Thymus (tissue), 11 donors: ENCODE measurements at regions not wholly inside any gene's neighbourhood (a gene's known extent, or its start where the extent isn't known, plus 50 kb on each side); places are given as distances from the start of the nearest gene placed in this dataset.

Experiments used
- DNase-seq, 9 donors: peaks; one replicate each; pipeline ENCODE4 v3.0.0-alpha.2; 2013; ENCODE audit warnings: low spot score in 9 of 9, low read depth in 6 of 9, missing footprints in 1 of 9
- H3K27ac ChIP-seq, 2 donors: one replicate each; pipeline ENCODE4 v1.5.1; 2013; ENCODE audit warnings: control low read depth in 1 of 2, low read depth in 1 of 2, low read length in 1 of 2, mild to moderate bottlenecking in 1 of 2, moderate library complexity in 1 of 2
- H3K27me3 ChIP-seq, 2 donors: one replicate each; pipeline ENCODE4 v1.5.1; 2013; ENCODE audit warnings: low read length in 1 of 2; ENCODE audit not compliant: control insufficient read depth in 2 of 2, insufficient read depth in 1 of 2
- H3K36me3 ChIP-seq, 2 donors: one replicate each; pipeline ENCODE4 v1.5.1; 2013; ENCODE audit warnings: low read length in 1 of 2, mild to moderate bottlenecking in 1 of 2, moderate library complexity in 1 of 2; ENCODE audit not compliant: control insufficient read depth in 2 of 2, insufficient read depth in 2 of 2
- H3K4me1 ChIP-seq, 2 donors: one replicate each; pipeline ENCODE4 v1.5.1; 2013; ENCODE audit warnings: low read length in 2 of 2; ENCODE audit not compliant: control insufficient read depth in 2 of 2, insufficient read depth in 2 of 2
- H3K4me3 ChIP-seq, 2 donors: one replicate each; pipeline ENCODE4 v1.5.1; 2013; ENCODE audit warnings: low read length in 2 of 2, control low read depth in 1 of 2, mild to moderate bottlenecking in 1 of 2
- H3K9me3 ChIP-seq, 2 donors: one replicate each; pipeline ENCODE4 v1.5.1; 2013; ENCODE audit warnings: low read length in 1 of 2, mild to moderate bottlenecking in 1 of 2; ENCODE audit not compliant: control insufficient read depth in 2 of 2, insufficient read depth in 1 of 2
- WGBS: extraction: QIAGEN DNeasy Blood & Tissue Kit; methylation state at CpG from one replicate; pipeline ENCODE4 v1.1.7; 2013; 5-methylcytosine and 5-hydroxymethylcytosine counted together
- donor health status: healthy.

DNA sequence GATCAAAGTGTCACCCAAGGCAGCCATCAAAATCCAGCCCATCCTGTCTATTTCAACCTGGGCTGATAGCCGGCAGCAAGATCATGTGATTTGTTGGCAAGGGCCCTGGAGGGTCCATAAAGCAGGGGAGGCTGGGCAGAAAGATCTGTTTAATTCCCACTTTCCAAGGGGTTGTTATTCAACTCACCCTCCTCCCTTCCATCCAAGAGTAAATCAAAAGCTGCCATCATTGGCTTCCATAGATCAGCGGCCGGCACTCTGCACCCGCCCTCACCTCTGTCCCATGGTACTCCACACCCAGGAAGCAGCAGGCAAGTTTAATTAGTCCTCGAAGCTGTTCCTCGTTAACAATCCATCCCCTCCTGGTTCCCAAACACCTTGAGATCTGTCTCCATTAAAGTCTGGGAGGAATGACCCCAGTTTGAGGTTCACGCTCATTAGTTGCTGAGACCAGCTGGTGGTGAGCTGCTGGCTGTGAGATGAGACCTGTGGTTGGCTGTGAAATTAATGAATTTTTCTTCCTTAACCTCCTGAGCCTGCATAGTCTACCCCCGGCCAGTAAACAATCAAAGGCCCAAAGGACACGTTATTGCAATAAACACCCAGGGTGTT lies 120.6 kb upstream of the CHST15 start:
- Histone ChIP-seq H3K36me3 (no peaks in the 10 kb centered on the region), H3K27me3 (no peaks in the 10 kb centered on the region), H3K4me3 (no peak overlapping the region), H3K4me1 (no peaks in the 10 kb centered on the region), H3K9me3 (no peaks in the 10 kb centered on the region), H3K27ac (no peak overlapping the region)
- 97% methylated on average over 9 of the region's 9 CpGs for WGBS
- no peak for DNase-seq

- no peak for DNase-seq
- 97% methylated on average over 2 of the region's 2 CpGs for WGBS
- H3K27me3 ChIP-seq = no peaks in the 10 kb centered on the region
- H3K9me3 ChIP-seq = no peaks in the 10 kb centered on the region
- no peak overlapping the region for H3K4me3 ChIP-seq
- no peaks in the 10 kb centered on the region for H3K4me1 ChIP-seq
- no peak overlapping the region for H3K27ac ChIP-seq
- H3K36me3 ChIP-seq = no peaks in the 10 kb centered on the region
These were observed 120.1 kb upstream of the CHST15 start for GRCh38 chr10:124213471-124213870.

DNA sequence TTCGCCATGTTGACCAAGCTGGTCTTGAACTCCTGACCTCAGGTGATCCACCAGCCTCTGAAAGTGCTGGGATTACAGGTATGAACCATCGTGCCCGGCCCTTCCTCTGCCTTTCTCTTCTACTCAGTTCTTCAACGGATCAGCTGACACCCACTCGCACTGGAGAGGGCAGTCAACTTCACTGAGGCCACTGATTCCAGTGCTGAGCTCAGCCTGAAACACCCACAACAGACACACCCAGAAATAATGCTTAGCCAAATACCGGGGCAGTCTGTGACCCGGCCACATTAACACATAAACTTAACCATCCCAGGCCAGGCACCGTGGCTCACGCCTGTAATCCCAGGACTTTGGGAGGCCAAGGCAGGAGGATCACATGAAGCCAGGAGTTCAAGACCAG lies 119.3 kb upstream of the CHST15 start:
- no peaks in the 10 kb centered on the region for H3K27me3 ChIP-seq
- H3K4me3 ChIP-seq = no peak overlapping the region
- no peaks in the 10 kb centered on the region for H3K9me3 ChIP-seq
- no peaks in the 10 kb centered on the region for H3K36me3 ChIP-seq
- H3K4me1 ChIP-seq = no peaks in the 10 kb centered on the region
- whole genome bisulfite sequencing = 98% methylated on average over 9 of the region's 9 CpGs
- no peak for DNase-seq
- no peak overlapping the region for H3K27ac ChIP-seq

- Histone ChIP-seq H3K27ac (no peak overlapping the region), H3K9me3 (no peaks in the 10 kb centered on the region), H3K27me3 (no peaks in the 10 kb centered on the region), H3K4me1 (no peaks in the 10 kb centered on the region), H3K36me3 (no peaks in the 10 kb centered on the region), H3K4me3 (no peak overlapping the region)
- 96% methylated on average over 8 of the region's 8 CpGs for WGBS
- DNase-seq = no peak
These were observed 118.5 kb upstream of the CHST15 start for GRCh38 chr10:124211921-124212320.

DNA sequence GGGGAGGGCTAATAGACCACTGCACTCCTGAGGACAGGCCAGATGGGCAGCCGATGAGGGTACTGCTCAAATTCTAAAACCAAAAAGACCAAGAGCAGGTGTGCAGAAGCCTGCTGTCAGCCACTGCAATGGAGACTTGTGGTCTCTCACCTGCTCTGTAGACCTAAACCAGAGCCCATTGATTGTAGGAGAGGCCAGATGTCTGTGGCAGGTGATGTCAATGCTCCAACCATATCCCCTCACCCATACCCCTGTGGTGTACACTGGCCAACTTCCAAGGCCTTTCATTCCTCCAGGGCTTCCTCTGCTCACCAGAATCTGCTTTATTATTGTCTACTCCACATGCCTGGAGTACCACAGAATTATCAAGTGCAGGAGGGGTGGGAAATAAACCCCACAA lies 116.9 kb upstream of the CHST15 start:
- Histone ChIP-seq H3K27ac (no peak overlapping the region), H3K36me3 (no peaks in the 10 kb centered on the region), H3K27me3 (no peaks in the 10 kb centered on the region), H3K4me1 (no peaks in the 10 kb centered on the region), H3K4me3 (no peak overlapping the region), H3K9me3 (no peaks in the 10 kb centered on the region)
- DNase-seq = no peak
- 27% methylated on average over 1 of the region's 1 CpG for WGBS

GRCh38 chr10:124207391-124207790 lies 114.0 kb upstream of the CHST15 start:
- H3K27me3 ChIP-seq = no peaks in the 10 kb centered on the region
- H3K27ac ChIP-seq = no peak overlapping the region
- H3K36me3 ChIP-seq = no peaks in the 10 kb centered on the region
- no peaks in the 10 kb centered on the region for H3K4me1 ChIP-seq
- no peak overlapping the region for H3K4me3 ChIP-seq
- DNase-seq = no peak
- 95% methylated on average over 5 of the region's 5 CpGs for WGBS
- no peaks in the 10 kb centered on the region for H3K9me3 ChIP-seq

DNA sequence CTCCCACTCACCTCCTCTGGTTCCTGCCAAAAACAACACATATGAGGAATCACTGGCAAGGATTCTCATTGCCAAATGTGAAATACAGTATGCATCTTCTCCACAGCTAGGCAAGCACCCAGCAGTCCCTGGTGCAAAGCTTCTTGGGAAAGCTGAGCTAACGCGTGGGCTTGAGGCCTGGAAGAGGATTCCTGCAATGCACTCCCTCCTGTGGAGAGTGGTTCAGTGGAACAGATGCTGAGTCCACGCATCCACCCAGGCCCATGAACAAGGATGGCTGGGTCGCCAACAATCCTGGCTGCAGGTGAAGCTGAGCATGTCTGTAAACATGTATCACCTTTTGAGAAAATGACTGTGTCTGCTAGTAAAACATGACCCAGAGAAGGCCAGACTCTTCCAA lies 113.2 kb upstream of the CHST15 start:
- no peak for DNase-seq
- no peaks in the 10 kb centered on the region for H3K9me3 ChIP-seq
- 98% methylated on average over 4 of the region's 4 CpGs for WGBS

DNA sequence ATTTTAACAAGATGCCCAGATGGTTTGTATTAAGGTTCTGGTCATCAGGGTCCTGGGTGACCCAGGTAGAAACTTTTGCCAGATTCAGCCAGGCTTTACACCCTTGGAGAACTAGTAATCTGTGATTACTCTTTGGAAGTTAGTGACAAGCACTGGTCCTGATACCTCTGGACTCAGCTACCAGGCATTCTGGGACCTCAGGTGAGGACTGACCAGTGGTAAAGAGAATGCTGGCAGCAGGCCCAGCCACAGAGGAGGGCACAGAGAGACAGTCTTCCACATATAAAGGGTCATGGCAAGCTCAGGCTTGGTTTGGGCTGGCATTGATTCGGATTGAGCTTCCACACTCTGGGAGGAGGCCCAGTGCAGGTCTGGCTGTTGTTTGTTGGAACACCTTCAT lies 112.0 kb upstream of the CHST15 start:
- Histone ChIP-seq H3K4me3 (no peak overlapping the region), H3K27ac (no peak overlapping the region), H3K27me3 (no peaks in the 10 kb centered on the region), H3K4me1 (no peaks in the 10 kb centered on the region), H3K9me3 (no peaks in the 10 kb centered on the region), H3K36me3 (no peaks in the 10 kb centered on the region)
- no peak for DNase-seq
- 96% methylated on average over 1 of the region's 1 CpG for WGBS

More for the DNA sequence above, 113.2 kb upstream of the CHST15 start:
- H3K4me3 ChIP-seq = no peak overlapping the region
- H3K27ac ChIP-seq = no peak overlapping the region
- H3K27me3 ChIP-seq = no peaks in the 10 kb centered on the region
- no peaks in the 10 kb centered on the region for H3K4me1 ChIP-seq
- H3K36me3 ChIP-seq = no peaks in the 10 kb centered on the region

DNA sequence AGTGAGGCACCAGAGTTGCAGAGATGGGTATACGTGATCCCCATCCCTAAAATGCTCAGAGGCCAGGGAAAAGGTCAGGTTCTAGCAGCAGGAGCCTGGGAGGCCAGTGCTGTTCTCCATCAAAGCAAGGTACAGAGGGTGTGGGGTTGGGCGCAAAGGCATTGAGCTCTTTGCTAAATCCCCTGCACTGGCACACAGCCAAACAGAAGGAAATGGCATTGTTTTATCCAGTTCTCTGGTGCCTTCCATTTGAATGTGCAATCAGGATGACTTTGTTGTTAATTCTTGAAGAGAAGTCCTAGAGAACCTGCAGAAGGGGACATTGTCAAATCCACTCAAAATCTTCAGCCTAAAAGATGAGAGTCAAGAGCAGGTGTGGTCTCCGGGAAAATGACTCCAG lies 111.3 kb upstream of the CHST15 start:
- no peaks in the 10 kb centered on the region for H3K4me1 ChIP-seq
- H3K36me3 ChIP-seq = no peaks in the 10 kb centered on the region
- no peak overlapping the region for H3K4me3 ChIP-seq
- no peaks in the 10 kb centered on the region for H3K27me3 ChIP-seq
- DNase-seq = no peak
- no peaks in the 10 kb centered on the region for H3K9me3 ChIP-seq
- 96% methylated on average over 3 of the region's 3 CpGs for WGBS
- no peak overlapping the region for H3K27ac ChIP-seq

DNA sequence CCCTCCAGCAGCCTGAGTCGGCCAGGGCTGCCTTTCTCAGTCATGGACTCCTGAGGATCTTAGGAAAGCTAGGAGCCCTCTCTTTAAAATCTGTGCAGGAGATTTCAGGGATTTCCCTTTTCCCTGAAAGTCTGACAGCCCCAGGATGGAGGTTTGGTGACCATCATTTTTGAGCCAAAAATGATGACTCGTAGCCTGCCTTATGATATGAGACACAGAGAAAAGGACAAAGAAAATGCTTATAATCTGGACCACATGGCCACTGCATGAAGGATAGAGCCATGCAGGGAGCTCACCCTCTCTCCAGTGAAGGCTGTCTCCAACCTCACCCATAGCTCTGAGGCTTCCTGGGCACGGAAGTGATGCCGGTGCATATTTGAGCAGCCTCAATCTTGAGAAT lies 106.6 kb upstream of the CHST15 start:
- no peaks in the 10 kb centered on the region for H3K27me3 ChIP-seq
- no peak overlapping the region for H3K27ac ChIP-seq
- no peaks in the 10 kb centered on the region for H3K36me3 ChIP-seq
- no peaks in the 10 kb centered on the region for H3K9me3 ChIP-seq
- no peak overlapping the region for H3K4me3 ChIP-seq
- WGBS = 96% methylated on average over 4 of the region's 4 CpGs
- no peak for DNase-seq
- H3K4me1 ChIP-seq = peaks cover 0 to 5% of the 10 kb centered on the region in 2 donors
